ENCODE measurements at regions not wholly inside any gene's neighbourhood (a gene's known extent, or its start where the extent isn't known, plus 50 kb on each side); places are given as distances from the start of the nearest gene placed in this dataset.
"Not testable (repeated sequence)": the region's sequence is repeated elsewhere in the genome, so short reads cannot be mapped to it uniquely, and the experiment has no call there.

GRCh38 chr2:128604581-128604980 lies 285.9 kb upstream of the HS6ST1 start:
- DNase-seq: not testable (repeated sequence)

- DNase-seq: no peak
Measured at GRCh38 chr2:128605421-128605820, 286.8 kb upstream of the HS6ST1 start.

- DNase-seq: no peak
Measured at GRCh38 chr2:128605931-128606330, 287.3 kb upstream of the HS6ST1 start.

- no peak for DNase-seq
Measured at GRCh38 chr2:128606837-128607236, 288.2 kb upstream of the HS6ST1 start.

- DNase-seq: no peak
Measured at GRCh38 chr2:128607440-128607839, 288.8 kb upstream of the HS6ST1 start.

- no peak for DNase-seq
Measured at GRCh38 chr2:128607911-128608506, 289.3 kb upstream of the HS6ST1 start.

- DNase-seq: no peak
Measured at GRCh38 chr2:128608921-128609880, 290.5 kb upstream of the HS6ST1 start.

- no peak for DNase-seq
Measured at GRCh38 chr2:128610496-128610895, 291.8 kb upstream of the HS6ST1 start.

- no peak for DNase-seq
Measured at GRCh38 chr2:128611421-128612320, 293.0 kb upstream of the HS6ST1 start.

- no peak for DNase-seq
Measured at GRCh38 chr2:128612628-128613027, 294.0 kb upstream of the HS6ST1 start.

- DNase-seq: no peak
Measured at GRCh38 chr2:128613351-128613750, 294.7 kb upstream of the HS6ST1 start.

- no peak for DNase-seq
Measured at GRCh38 chr2:128613876-128614275, 295.2 kb upstream of the HS6ST1 start.

- DNase-seq: not testable (repeated sequence)
Measured at GRCh38 chr2:128614907-128615306, 296.2 kb upstream of the HS6ST1 start.

- DNase-seq: no peak
Measured at GRCh38 chr2:128615571-128615970, 296.9 kb upstream of the HS6ST1 start.

GRCh38 chr2:128617029-128617590 lies 298.4 kb upstream of the HS6ST1 start:
- DNase-seq: no peak

- DNase-seq: no peak
Measured at GRCh38 chr2:128617661-128618060, 299.0 kb upstream of the HS6ST1 start.

GRCh38 chr2:128618642-128619041 lies 300.0 kb upstream of the HS6ST1 start:
- no peak for DNase-seq

GRCh38 chr2:128619471-128620325 lies 301.0 kb upstream of the HS6ST1 start:
- no peak for DNase-seq

GRCh38 chr2:128621074-128621473 lies 302.4 kb upstream of the HS6ST1 start:
- DNase-seq: no peak

GRCh38 chr2:128622371-128622770 lies 303.7 kb upstream of the HS6ST1 start:
- DNase-seq: no peak

GRCh38 chr2:128622955-128623620 lies 304.4 kb upstream of the HS6ST1 start:
- no peak for DNase-seq
